Thyroid gland (tissue), 4 donors: ENCODE measurements at regions not wholly inside any gene's neighbourhood (a gene's known extent, or its start where the extent isn't known, plus 50 kb on each side); places are given as distances from the start of the nearest gene placed in this dataset.
"Not testable (repeated sequence)": the region's sequence is repeated elsewhere in the genome, so short reads cannot be mapped to it uniquely, and the experiment has no call there.

ENCODE experiments used
- CTCF ChIP-seq, 6 experiments: fragments of 200-600 bp in 3 of 6; fragments of 450-650 bp in 3 of 6; sonication (generic) in 3 of 6; IDR thresholded peaks; one replicate each; pipeline ENCODE4 v1.5.1; 2016 to 2019; ENCODE audit warnings: antibody characterized with exemption in 6 of 6, mild to moderate bottlenecking in 2 of 6, inconsistent platforms in 1 of 6, moderate library complexity in 1 of 6
- POLR2A ChIP-seq, 2 donors: fragments of 450-650 bp; IDR thresholded peaks; one replicate each; pipeline ENCODE4 v1.6.1; 2017; ENCODE audit warnings: antibody characterized with exemption in 2 of 2, mild to moderate bottlenecking in 2 of 2, moderate library complexity in 1 of 2

DNA sequence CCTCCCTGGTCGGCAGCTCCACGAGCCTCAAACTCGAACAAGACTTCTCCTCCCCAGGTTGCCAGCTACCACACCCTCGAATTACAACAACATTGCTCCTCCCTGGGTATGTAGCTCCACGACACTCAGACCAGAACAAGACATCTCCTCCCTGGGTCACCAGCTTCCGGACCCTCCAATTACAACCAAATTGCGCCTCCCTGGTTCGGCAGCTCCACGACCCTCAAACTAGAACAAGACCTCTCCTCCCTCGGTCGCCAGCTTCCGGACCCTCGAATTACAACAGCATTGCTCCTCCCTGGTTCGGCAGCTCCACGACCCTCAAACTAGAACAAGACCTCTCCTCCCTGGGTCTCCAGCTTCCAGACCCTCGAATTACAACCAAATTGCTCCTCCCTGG is 315.3 kb downstream of the PREX1 start:
- not testable (repeated sequence) for TF ChIP-seq CTCF, POLR2A (IDR thresholded peaks at IDR 0.05)
